ENCODE measurements at regions not wholly inside any gene's neighbourhood (a gene's known extent, or its start where the extent isn't known, plus 50 kb on each side); places are given as distances from the start of the nearest gene placed in this dataset.
A peak's percentile ranks its signal among the peaks of the same experiment; 100 is the strongest.

- Histone ChIP-seq H3K9me3 (no peaks in the 10 kb centered on the region), H3K27me3 (ENCODE audit: insufficient read depth in 3 of 3, low read length in 2 of 3) (no peaks in the 10 kb centered on the region), H3K27ac (no peak overlapping the region), H3K36me3 (ENCODE audit: insufficient read depth in 1 of 2, low read depth in 1 of 2) (no peaks in the 10 kb centered on the region), H3K4me1 (no peaks in the 10 kb centered on the region), H3K4me3 (peak overlapping the region; percentile 53)
- intact Hi-C loops (cut with DNase I), result no loop called here
- TF ChIP-seq CTCF (IDR thresholded peaks at IDR 0.05), result no peak
- ATAC-seq (peak in 2 of 4 donors; percentile 26 to 65), DNase-seq (no peak)
- WGBS, 3 donors, result 71 to 83% (median 80%) methylated on average over 12 of the region's 12 CpGs
These were observed 129.8 kb upstream of the PPP1R3A start for GRCh38 chr7:114048386-114049235.

GRCh38 chr7:114047889-114048288 lies 129.1 kb upstream of the PPP1R3A start:
- Histone ChIP-seq H3K36me3 (ENCODE audit: insufficient read depth in 1 of 2, low read depth in 1 of 2) (no peaks in the 10 kb centered on the region), H3K27me3 (ENCODE audit: insufficient read depth in 3 of 3, low read length in 2 of 3) (no peaks in the 10 kb centered on the region), H3K27ac (no peak overlapping the region), H3K4me3 (peak overlapping the region; percentile 53), H3K4me1 (no peaks in the 10 kb centered on the region), H3K9me3 (no peaks in the 10 kb centered on the region)
- WGBS, 3 donors, result 67 to 82% (median 69%) methylated on average over 2 of the region's 2 CpGs
- DNase-seq (no peak), ATAC-seq (peak; percentile 47 to 88 (median 61))
- no peak for TF ChIP-seq CTCF (IDR thresholded peaks at IDR 0.05)
- intact Hi-C loops (cut with DNase I), result no loop called here

- WGBS, 3 donors, result 90 to 94% (median 93%) methylated on average over 2 of the region's 2 CpGs
- no peak for ATAC-seq
- intact Hi-C loops (cut with DNase I), result loop anchor here in 1 of 2 donors (10.0 kb wide), 1 partner anchor 621 kb away; no protein-coding TSS in a partner anchor
- Histone ChIP-seq H3K4me3 (no peak overlapping the region), H3K9me3 (no peaks in the 10 kb centered on the region), H3K27ac (no peak overlapping the region), H3K4me1 (no peaks in the 10 kb centered on the region), H3K27me3 (ENCODE audit: insufficient read depth in 3 of 3, low read length in 2 of 3) (no peaks in the 10 kb centered on the region), H3K36me3 (ENCODE audit: insufficient read depth in 1 of 2, low read depth in 1 of 2) (no peaks in the 10 kb centered on the region)
- TF ChIP-seq CTCF (IDR thresholded peaks at IDR 0.05), result no peak
- no peak for DNase-seq
These were observed 114.7 kb upstream of the PPP1R3A start for GRCh38 chr7:114033475-114033874.

GRCh38 chr7:114026486-114027089 lies 107.8 kb upstream of the PPP1R3A start:
- TF ChIP-seq CTCF (IDR thresholded peaks at IDR 0.05), result peak; percentile 81
- no peak for DNase-seq
- H3K4me1 ChIP-seq, result no peaks in the 10 kb centered on the region
- intact Hi-C loops (cut with DNase I), result loop anchor here in 1 of 2 donors (10.0 kb wide), 1 partner anchor 1878 kb away; no protein-coding TSS in a partner anchor
- H3K27me3 ChIP-seq (ENCODE audit: insufficient read depth in 3 of 3, low read length in 2 of 3), result no peaks in the 10 kb centered on the region
- no peak overlapping the region for H3K4me3 ChIP-seq
- H3K36me3 ChIP-seq (ENCODE audit: insufficient read depth in 1 of 2, low read depth in 1 of 2), result no peaks in the 10 kb centered on the region
- H3K9me3 ChIP-seq, result no peaks in the 10 kb centered on the region
- H3K27ac ChIP-seq, result no peak overlapping the region
- peak in 3 of 4 donors; percentile 45 to 80 (median 60) for ATAC-seq
- WGBS, 3 donors, result 0 to 2% (median 1%) methylated on average over 1 of the region's 1 CpG

Measured in psoas muscle (tissue), 7 donors.